HEK293 (cell line): ENCODE measurements at regions not wholly inside any gene's neighbourhood (a gene's known extent, or its start where the extent isn't known, plus 50 kb on each side); places are given as distances from the start of the nearest gene placed in this dataset.

Experiments used
- CTCF ChIP-seq: fragments of 450-650 bp; formaldehyde crosslinking; IDR thresholded peaks from 2 replicates; pipeline ENCODE4 v1.5.1; 2016; ENCODE audit warnings: missing biosample characterization, missing genetic modification characterization
- REPIN1 ChIP-seq: fragments of 450-650 bp; formaldehyde crosslinking; IDR thresholded peaks from 2 replicates; pipeline ENCODE4 v1.5.1; 2017; ENCODE audit warnings: missing biosample characterization, missing genetic modification characterization, low read depth
- SETDB1 ChIP-seq: IDR thresholded peaks from one replicate; pipeline ENCODE4 v1.6.1; 2017; ENCODE audit warnings: mild to moderate bottlenecking, low read length, moderate library complexity, mixed read lengths; ENCODE audit not compliant: insufficient read length
- ZFP3 ChIP-seq: fragments of 450-650 bp; formaldehyde crosslinking; IDR thresholded peaks from 2 replicates; pipeline ENCODE4 v1.5.1; 2016; ENCODE audit warnings: low read depth, missing biosample characterization, missing genetic modification characterization
- ZNF148 ChIP-seq: fragments of 450-650 bp; formaldehyde crosslinking; IDR thresholded peaks from 2 replicates; pipeline ENCODE4 v1.5.0; 2017; ENCODE audit warnings: missing biosample characterization, missing genetic modification characterization, borderline replicate concordance
- ZNF292 ChIP-seq: fragments of 450-650 bp; formaldehyde crosslinking; IDR thresholded peaks from 2 replicates; pipeline ENCODE4 v1.5.1; 2016; ENCODE audit warnings: low read depth, missing biosample characterization, missing genetic modification characterization, borderline replicate concordance
- ZNF747 ChIP-seq: fragments of 450-650 bp; formaldehyde crosslinking; IDR thresholded peaks from 2 replicates; pipeline ENCODE4 v1.5.1; 2016; ENCODE audit warnings: missing biosample characterization, missing genetic modification characterization
- ZNF830 ChIP-seq: fragments of 450-650 bp; IDR thresholded peaks from 2 replicates; pipeline ENCODE4 v1.5.0; 2018; ENCODE audit warnings: missing biosample characterization, missing genetic modification characterization, low read depth, mild to moderate bottlenecking, moderate library complexity
- TF ChIP-seq, protein P1 (sequence below): fragments of 450-650 bp; formaldehyde crosslinking; IDR thresholded peaks from 2 replicates; pipeline ENCODE4 v1.5.1; 2016; ENCODE audit warnings: missing biosample characterization, missing genetic modification characterization

- no peak for TF ChIP-seq ZFP3 (tag by site-specific recombination)
- TF ChIP-seq ZNF830 (tag by site-specific recombination): no peak
- TF ChIP-seq CTCF (tag by site-specific recombination): no peak
- TF ChIP-seq ZNF148: no peak
- TF ChIP-seq REPIN1: no peak
- no peak for TF ChIP-seq SETDB1
- no peak for TF ChIP-seq ZNF292 (tag by site-specific recombination)
- TF ChIP-seq, protein P1, sequence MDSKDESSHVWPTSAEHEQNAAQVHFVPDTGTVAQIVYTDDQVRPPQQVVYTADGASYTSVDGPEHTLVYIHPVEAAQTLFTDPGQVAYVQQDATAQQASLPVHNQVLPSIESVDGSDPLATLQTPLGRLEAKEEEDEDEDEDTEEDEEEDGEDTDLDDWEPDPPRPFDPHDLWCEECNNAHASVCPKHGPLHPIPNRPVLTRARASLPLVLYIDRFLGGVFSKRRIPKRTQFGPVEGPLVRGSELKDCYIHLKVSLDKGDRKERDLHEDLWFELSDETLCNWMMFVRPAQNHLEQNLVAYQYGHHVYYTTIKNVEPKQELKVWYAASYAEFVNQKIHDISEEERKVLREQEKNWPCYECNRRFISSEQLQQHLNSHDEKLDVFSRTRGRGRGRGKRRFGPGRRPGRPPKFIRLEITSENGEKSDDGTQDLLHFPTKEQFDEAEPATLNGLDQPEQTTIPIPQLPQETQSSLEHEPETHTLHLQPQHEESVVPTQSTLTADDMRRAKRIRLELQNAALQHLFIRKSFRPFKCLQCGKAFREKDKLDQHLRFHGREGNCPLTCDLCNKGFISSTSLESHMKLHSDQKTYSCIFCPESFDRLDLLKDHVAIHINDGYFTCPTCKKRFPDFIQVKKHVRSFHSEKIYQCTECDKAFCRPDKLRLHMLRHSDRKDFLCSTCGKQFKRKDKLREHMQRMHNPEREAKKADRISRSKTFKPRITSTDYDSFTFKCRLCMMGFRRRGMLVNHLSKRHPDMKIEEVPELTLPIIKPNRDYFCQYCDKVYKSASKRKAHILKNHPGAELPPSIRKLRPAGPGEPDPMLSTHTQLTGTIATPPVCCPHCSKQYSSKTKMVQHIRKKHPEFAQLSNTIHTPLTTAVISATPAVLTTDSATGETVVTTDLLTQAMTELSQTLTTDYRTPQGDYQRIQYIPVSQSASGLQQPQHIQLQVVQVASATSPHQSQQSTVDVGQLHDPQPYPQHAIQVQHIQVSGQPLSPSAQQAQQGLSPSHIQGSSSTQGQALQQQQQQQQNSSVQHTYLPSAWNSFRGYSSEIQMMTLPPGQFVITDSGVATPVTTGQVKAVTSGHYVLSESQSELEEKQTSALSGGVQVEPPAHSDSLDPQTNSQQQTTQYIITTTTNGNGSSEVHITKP: no peak
- no peak for TF ChIP-seq ZNF747
Observed at GRCh38 chr6:95676011-95676628, 98.8 kb downstream of the MANEA start.
